ENCODE measurements at regions not wholly inside any gene's neighbourhood (a gene's known extent, or its start where the extent isn't known, plus 50 kb on each side); places are given as distances from the start of the nearest gene placed in this dataset.

DNA sequence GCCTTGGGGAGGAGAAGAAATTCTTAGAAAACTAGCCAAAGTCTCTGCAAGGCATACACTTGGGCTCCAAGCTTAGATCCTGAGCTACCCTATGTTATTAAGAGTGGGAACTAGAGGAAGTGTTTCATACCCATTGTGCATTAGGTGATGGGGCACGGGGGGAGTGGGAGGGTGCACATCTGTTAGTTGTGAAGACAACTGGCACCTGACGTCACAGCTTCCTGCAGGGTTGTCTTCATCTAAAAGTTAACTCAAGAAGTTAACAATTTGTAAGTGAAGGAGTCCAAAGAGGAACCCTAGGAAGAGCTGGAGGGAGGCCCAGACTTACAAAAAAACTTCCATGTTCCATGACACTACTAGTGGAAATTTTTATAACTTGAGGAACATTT, 158.1 kb downstream of the ADRA2A start:
- TF ChIP-seq CTCF (IDR thresholded peaks at IDR 0.05; ENCODE audit: insufficient read depth, low read depth, low read length) = no peak
- H3K27me3 ChIP-seq (ENCODE audit: control insufficient read depth, insufficient read depth, low read length) = no peaks in the 10 kb centered on the region
- no peak for DNase-seq (ENCODE audit: low read depth)
- H3K4me3 ChIP-seq (ENCODE audit: low read depth, low read length) = no peak overlapping the region
- H3K36me3 ChIP-seq (ENCODE audit: control insufficient read depth, insufficient read depth, low read length) = no peaks in the 10 kb centered on the region
- CTCF ChIA-PET = interaction anchor here (0.7 kb wide), 1 partner anchor 16 kb away, joined by 3 read pairs; no protein-coding TSS in a partner anchor
- POLR2A ChIA-PET = no interaction called here

GRCh38 chr10:111240348-111240747, 163.5 kb downstream of the ADRA2A start:
- TF ChIP-seq CTCF (IDR thresholded peaks at IDR 0.05; ENCODE audit: insufficient read depth, low read depth, low read length) = no peak
- ChIA-PET CTCF (no interaction called here), POLR2A (no interaction called here)
- no peaks in the 10 kb centered on the region for H3K36me3 ChIP-seq (ENCODE audit: control insufficient read depth, insufficient read depth, low read length)
- H3K4me3 ChIP-seq (ENCODE audit: low read depth, low read length) = no peak overlapping the region
- H3K27me3 ChIP-seq (ENCODE audit: control insufficient read depth, insufficient read depth, low read length) = no peaks in the 10 kb centered on the region
- no peak for DNase-seq (ENCODE audit: low read depth)

GRCh38 chr10:111243126-111243525, 166.3 kb downstream of the ADRA2A start:
- DNase-seq (ENCODE audit: low read depth) = no peak
- Histone ChIP-seq H3K36me3 (ENCODE audit: control insufficient read depth, insufficient read depth, low read length) (no peaks in the 10 kb centered on the region), H3K4me3 (ENCODE audit: low read depth, low read length) (no peak overlapping the region), H3K27me3 (ENCODE audit: control insufficient read depth, insufficient read depth, low read length) (no peaks in the 10 kb centered on the region)
- TF ChIP-seq CTCF (IDR thresholded peaks at IDR 0.05; ENCODE audit: insufficient read depth, low read depth, low read length) = no peak
- CTCF ChIA-PET = no interaction called here
- POLR2A ChIA-PET = no interaction called here

GRCh38 chr10:111246136-111246535, 169.3 kb downstream of the ADRA2A start:
- no peaks in the 10 kb centered on the region for H3K36me3 ChIP-seq (ENCODE audit: control insufficient read depth, insufficient read depth, low read length)
- no peak for TF ChIP-seq CTCF (IDR thresholded peaks at IDR 0.05; ENCODE audit: insufficient read depth, low read depth, low read length)
- no peak overlapping the region for H3K4me3 ChIP-seq (ENCODE audit: low read depth, low read length)
- no peaks in the 10 kb centered on the region for H3K27me3 ChIP-seq (ENCODE audit: control insufficient read depth, insufficient read depth, low read length)
- no peak for DNase-seq (ENCODE audit: low read depth)
- CTCF ChIA-PET = interaction anchor here (0.7 kb wide), 1 partner anchor 12 kb away, joined by 3 read pairs; no protein-coding TSS in a partner anchor
- POLR2A ChIA-PET = no interaction called here

- ChIA-PET POLR2A (no interaction called here), CTCF (no interaction called here)
- Histone ChIP-seq H3K36me3 (ENCODE audit: control insufficient read depth, insufficient read depth, low read length) (no peaks in the 10 kb centered on the region), H3K27me3 (ENCODE audit: control insufficient read depth, insufficient read depth, low read length) (no peaks in the 10 kb centered on the region), H3K4me3 (ENCODE audit: low read depth, low read length) (no peak overlapping the region)
- no peak for TF ChIP-seq CTCF (IDR thresholded peaks at IDR 0.05; ENCODE audit: insufficient read depth, low read depth, low read length)
- no peak for DNase-seq (ENCODE audit: low read depth)
These were observed 170.1 kb downstream of the ADRA2A start for GRCh38 chr10:111246814-111247452.

All from BJ (cell line).